ENCODE measurements at regions not wholly inside any gene's neighbourhood (a gene's known extent, or its start where the extent isn't known, plus 50 kb on each side); places are given as distances from the start of the nearest gene placed in this dataset.

DNA sequence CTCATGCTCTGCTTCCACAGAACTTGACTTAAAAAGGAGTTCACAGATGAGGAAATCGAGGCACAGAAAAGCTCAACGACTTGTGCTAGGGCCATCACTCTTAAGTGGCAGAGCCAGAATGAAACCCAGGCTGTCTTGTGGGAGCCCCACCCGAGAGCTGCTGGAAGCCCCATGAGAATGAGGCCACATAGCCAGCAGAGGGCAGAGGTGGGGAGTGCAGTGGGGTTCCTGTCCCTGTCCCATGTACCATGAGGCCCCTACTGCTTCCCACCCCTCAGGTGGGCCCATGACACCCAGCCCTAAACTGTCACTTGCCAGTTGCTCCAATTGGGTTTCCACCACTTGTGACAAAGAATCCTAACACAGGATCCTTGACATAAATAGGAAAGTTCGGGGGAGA is 175.9 kb downstream of the IRS2 start:
- TF ChIP-seq RCOR1 (conservative IDR thresholded peaks at IDR 0.05; ENCODE audit: low read depth, low read length) (no peak), CUX1 (IDR thresholded peaks at IDR 0.05; ENCODE audit: insufficient replicate concordance, low read depth, low read length) (no peak), MAX (IDR thresholded peaks at IDR 0.05; ENCODE audit: low read depth, low read length) (no peak), BRCA1 (IDR thresholded peaks at IDR 0.05; ENCODE audit: low read depth, low read length) (no peak), BCLAF1 (IDR thresholded peaks at IDR 0.05) (no peak), FOXK2 (IDR thresholded peaks at IDR 0.05) (no peak), EP300 (IDR thresholded peaks at IDR 0.05; ENCODE audit: borderline replicate concordance in 1 of 2, control insufficient read depth in 1 of 2, low read depth in 2 of 2, low read length in 2 of 2) (no peak), MYC (IDR thresholded peaks at IDR 0.05; ENCODE audit: insufficient read depth, insufficient read length, insufficient replicate concordance, low read length, severe bottlenecking) (no peak)
- TF ChIP-seq, protein P1, sequence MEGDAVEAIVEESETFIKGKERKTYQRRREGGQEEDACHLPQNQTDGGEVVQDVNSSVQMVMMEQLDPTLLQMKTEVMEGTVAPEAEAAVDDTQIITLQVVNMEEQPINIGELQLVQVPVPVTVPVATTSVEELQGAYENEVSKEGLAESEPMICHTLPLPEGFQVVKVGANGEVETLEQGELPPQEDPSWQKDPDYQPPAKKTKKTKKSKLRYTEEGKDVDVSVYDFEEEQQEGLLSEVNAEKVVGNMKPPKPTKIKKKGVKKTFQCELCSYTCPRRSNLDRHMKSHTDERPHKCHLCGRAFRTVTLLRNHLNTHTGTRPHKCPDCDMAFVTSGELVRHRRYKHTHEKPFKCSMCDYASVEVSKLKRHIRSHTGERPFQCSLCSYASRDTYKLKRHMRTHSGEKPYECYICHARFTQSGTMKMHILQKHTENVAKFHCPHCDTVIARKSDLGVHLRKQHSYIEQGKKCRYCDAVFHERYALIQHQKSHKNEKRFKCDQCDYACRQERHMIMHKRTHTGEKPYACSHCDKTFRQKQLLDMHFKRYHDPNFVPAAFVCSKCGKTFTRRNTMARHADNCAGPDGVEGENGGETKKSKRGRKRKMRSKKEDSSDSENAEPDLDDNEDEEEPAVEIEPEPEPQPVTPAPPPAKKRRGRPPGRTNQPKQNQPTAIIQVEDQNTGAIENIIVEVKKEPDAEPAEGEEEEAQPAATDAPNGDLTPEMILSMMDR (IDR thresholded peaks at IDR 0.05 in 2 of 3, conservative IDR thresholded peaks at IDR 0.05 in 1 of 3; ENCODE audit: control insufficient read depth in 2 of 3, extremely low read depth in 1 of 3, insufficient read depth in 1 of 3, low read depth in 3 of 3, low read length in 3 of 3), result peak in 2 of 3 experiments; percentile 26 to 35; a peak in 3 of 6 replicates

Data from GM12878 (cell line).